HEK293 (cell line): ENCODE measurements at regions not wholly inside any gene's neighbourhood (a gene's known extent, or its start where the extent isn't known, plus 50 kb on each side); places are given as distances from the start of the nearest gene placed in this dataset.

Source experiments
- CTCF ChIA-PET: fragments of 350-600 bp; formaldehyde crosslinking; extraction: SDS; loops from one replicate; lab custom pipeline; 2021; ENCODE audit warnings: antibody characterized with exemption; lab: Yijun Ruan, JAX
- POLR2A ChIA-PET: fragments of 300-600 bp; formaldehyde crosslinking; extraction: SDS; loops from one replicate; lab custom pipeline; 2020; ENCODE audit warnings: antibody characterized with exemption, inconsistent platforms; lab: Yijun Ruan, JAX
- H3K27ac ChIP-seq: fragments of 200-500 bp; sonication (Bioruptor generic); 2 replicates; pipeline ENCODE4 v1.5.1; 2014; ENCODE audit warnings: low read depth, low read length, control low read depth, inconsistent platforms; ENCODE audit errors: extremely low read depth
- H3K36me3 ChIP-seq, 2 experiments: fragments of 200-500 bp in 1 of 2; sonication (Bioruptor generic) in 1 of 2; 1 replicate in 1 of 2; 2 replicates in 1 of 2; pipeline ENCODE4 v1.5.1; 2014 to 2017; ENCODE audit warnings: inconsistent platforms in 2 of 2, low read length in 2 of 2; ENCODE audit not compliant: control insufficient read depth in 2 of 2, insufficient read depth in 1 of 2
- H3K4me1 ChIP-seq: fragments of 200-500 bp; sonication (Bioruptor generic); 2 replicates; pipeline ENCODE4 v1.5.1; 2014; ENCODE audit warnings: mild to moderate bottlenecking, low read length, inconsistent platforms; ENCODE audit not compliant: control insufficient read depth, insufficient read depth
- H3K4me3 ChIP-seq: 2 replicates; pipeline ENCODE4 v1.5.1; 2011; ENCODE audit warnings: low read depth, mild to moderate bottlenecking, control low read depth, low read length, moderate library complexity
- H3K9me3 ChIP-seq: fragments of 200-500 bp; sonication (Bioruptor generic); 2 replicates; pipeline ENCODE4 v1.5.1; 2014; ENCODE audit warnings: low read depth, low read length, inconsistent platforms; ENCODE audit not compliant: control insufficient read depth, insufficient read depth
- EGR2 ChIP-seq: fragments of 450-650 bp; formaldehyde crosslinking; IDR thresholded peaks from 2 replicates; pipeline ENCODE4 v1.5.1; 2016; ENCODE audit warnings: low read depth, missing biosample characterization, missing genetic modification characterization
- GFI1B ChIP-seq: fragments of 450-650 bp; formaldehyde crosslinking; IDR thresholded peaks from 2 replicates; pipeline ENCODE4 v1.5.1; 2016; ENCODE audit warnings: missing biosample characterization, missing genetic modification characterization
- KLF10 ChIP-seq: fragments of 450-650 bp; IDR thresholded peaks from 2 replicates; pipeline ENCODE4 v1.5.1; 2018; ENCODE audit warnings: missing biosample characterization, mild to moderate bottlenecking, missing genetic modification characterization
- KLF9 ChIP-seq: fragments of 450-650 bp; formaldehyde crosslinking; IDR thresholded peaks from 2 replicates; pipeline ENCODE4 v1.5.1; 2016; ENCODE audit warnings: missing biosample characterization, missing genetic modification characterization, low read depth
- OVOL3 ChIP-seq: fragments of 450-650 bp; formaldehyde crosslinking; IDR thresholded peaks from 2 replicates; pipeline ENCODE4 v1.5.1; 2016; ENCODE audit warnings: missing biosample characterization, missing genetic modification characterization
- SALL2 ChIP-seq: fragments of 450-650 bp; formaldehyde crosslinking; IDR thresholded peaks from 2 replicates; pipeline ENCODE4 v1.5.0; 2017; ENCODE audit warnings: missing biosample characterization, mild to moderate bottlenecking, missing genetic modification characterization, borderline replicate concordance
- SP2 ChIP-seq: fragments of 450-650 bp; formaldehyde crosslinking; IDR thresholded peaks from 2 replicates; pipeline ENCODE4 v1.5.1; 2016; ENCODE audit warnings: missing biosample characterization, missing genetic modification characterization
- ZBTB1 ChIP-seq: fragments of 450-650 bp; formaldehyde crosslinking; IDR thresholded peaks from 2 replicates; pipeline ENCODE4 v1.5.1; 2016; ENCODE audit warnings: missing biosample characterization, missing genetic modification characterization
- ZBTB7A ChIP-seq: fragments of 450-650 bp; formaldehyde crosslinking; IDR thresholded peaks from 2 replicates; pipeline ENCODE4 v1.5.1; 2016; ENCODE audit warnings: low read depth, missing biosample characterization, missing genetic modification characterization
- ZBTB8A ChIP-seq: fragments of 450-650 bp; formaldehyde crosslinking; IDR thresholded peaks from 2 replicates; pipeline ENCODE4 v1.5.1; 2016; ENCODE audit warnings: missing biosample characterization, missing genetic modification characterization
- ZFHX2 ChIP-seq: fragments of 450-650 bp; formaldehyde crosslinking; conservative IDR thresholded peaks from 2 replicates; pipeline ENCODE4 v1.5.1; 2016; ENCODE audit warnings: missing biosample characterization, missing genetic modification characterization
- ZFP3 ChIP-seq: fragments of 450-650 bp; formaldehyde crosslinking; IDR thresholded peaks from 2 replicates; pipeline ENCODE4 v1.5.1; 2016; ENCODE audit warnings: low read depth, missing biosample characterization, missing genetic modification characterization
- ZNF157 ChIP-seq: fragments of 450-650 bp; formaldehyde crosslinking; IDR thresholded peaks from 2 replicates; pipeline ENCODE4 v1.5.1; 2016; ENCODE audit warnings: missing biosample characterization, missing genetic modification characterization
- ZNF184 ChIP-seq: fragments of 450-650 bp; IDR thresholded peaks from 2 replicates; pipeline ENCODE4 v1.5.1; 2018; ENCODE audit warnings: missing biosample characterization, mild to moderate bottlenecking, missing genetic modification characterization
- ZNF202 ChIP-seq: fragments of 450-650 bp; formaldehyde crosslinking; IDR thresholded peaks from 2 replicates; pipeline ENCODE4 v1.5.1; 2016; ENCODE audit warnings: missing biosample characterization, missing genetic modification characterization, borderline replicate concordance
- ZNF214 ChIP-seq: fragments of 450-650 bp; formaldehyde crosslinking; IDR thresholded peaks from 2 replicates; pipeline ENCODE4 v1.5.1; 2017; ENCODE audit warnings: missing biosample characterization, mild to moderate bottlenecking, missing genetic modification characterization, borderline replicate concordance
- ZNF24 ChIP-seq: fragments of 450-650 bp; formaldehyde crosslinking; IDR thresholded peaks from 2 replicates; pipeline ENCODE4 v1.5.1; 2016; ENCODE audit warnings: missing biosample characterization, missing genetic modification characterization
- ZNF514 ChIP-seq: fragments of 450-650 bp; formaldehyde crosslinking; IDR thresholded peaks from 2 replicates; pipeline ENCODE4 v1.5.1; 2016; ENCODE audit warnings: missing biosample characterization, missing genetic modification characterization
- ZNF645 ChIP-seq: fragments of 450-650 bp; formaldehyde crosslinking; IDR thresholded peaks from 2 replicates; pipeline ENCODE4; 2016; ENCODE audit warnings: missing biosample characterization, missing genetic modification characterization
- ZNF660 ChIP-seq: fragments of 450-650 bp; IDR thresholded peaks from 2 replicates; pipeline ENCODE4 v1.5.1; 2018; ENCODE audit warnings: missing biosample characterization, mild to moderate bottlenecking, missing genetic modification characterization
- ZNF664 ChIP-seq: fragments of 450-650 bp; formaldehyde crosslinking; IDR thresholded peaks from 2 replicates; pipeline ENCODE4 v1.5.1; 2016; ENCODE audit warnings: missing biosample characterization, missing genetic modification characterization
- ZNF670 ChIP-seq: fragments of 450-650 bp; formaldehyde crosslinking; IDR thresholded peaks from 2 replicates; pipeline ENCODE4 v1.5.1; 2016; ENCODE audit warnings: missing biosample characterization, missing genetic modification characterization, low read depth
- ZNF704 ChIP-seq: fragments of 450-650 bp; formaldehyde crosslinking; IDR thresholded peaks from 2 replicates; pipeline ENCODE4 v1.5.1; 2016; ENCODE audit warnings: missing biosample characterization, missing genetic modification characterization
- ZNF776 ChIP-seq: fragments of 450-650 bp; formaldehyde crosslinking; IDR thresholded peaks from 2 replicates; pipeline ENCODE4 v1.5.0; 2017; ENCODE audit warnings: missing biosample characterization, missing genetic modification characterization, borderline replicate concordance
- ZNF837 ChIP-seq: fragments of 450-650 bp; formaldehyde crosslinking; IDR thresholded peaks from 2 replicates; pipeline ENCODE4 v1.5.1; 2016; ENCODE audit warnings: missing biosample characterization, missing genetic modification characterization
- TF ChIP-seq, protein P1 (sequence below): fragments of 450-650 bp; formaldehyde crosslinking; IDR thresholded peaks from 2 replicates; pipeline ENCODE4 v1.5.1; 2016; ENCODE audit warnings: missing biosample characterization, missing genetic modification characterization

DNA sequence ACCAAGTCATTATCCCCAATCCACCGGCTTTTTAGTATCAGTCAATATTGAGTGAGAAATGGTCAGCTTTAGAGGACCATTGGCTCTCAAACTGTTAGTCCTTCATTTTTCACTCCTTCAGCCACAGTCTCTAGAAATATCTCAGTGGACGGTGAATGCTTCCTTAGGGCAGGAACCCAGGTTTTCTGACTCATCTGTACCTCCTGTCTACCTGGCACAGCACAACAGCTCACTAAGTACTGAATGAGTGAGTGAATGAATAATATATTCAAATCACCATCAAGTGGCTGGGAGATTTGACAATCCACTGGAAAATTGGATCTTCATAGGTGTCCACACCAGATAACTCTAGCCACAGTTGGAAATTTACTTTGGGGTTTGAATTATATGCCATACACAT lies 609.5 kb upstream of the CLINT1 start (continued):
- no peak for TF ChIP-seq ZBTB7A (tag by site-specific recombination)
- TF ChIP-seq ZNF704 (tag by site-specific recombination) = no peak
- no peak for TF ChIP-seq SALL2 (tag by site-specific recombination)
- TF ChIP-seq ZNF157 (tag by site-specific recombination) = no peak
- no peak for TF ChIP-seq ZNF184 (tag by site-specific recombination)
- TF ChIP-seq ZNF24 (tag by site-specific recombination) = no peak
- no peak for TF ChIP-seq ZNF514 (tag by site-specific recombination)
- TF ChIP-seq ZNF670 (tag by site-specific recombination) = no peak
- no peak for TF ChIP-seq ZNF645
- no peak for TF ChIP-seq KLF9 (tag by site-specific recombination)

- no peaks in the 10 kb centered on the region for H3K36me3 ChIP-seq
- CTCF ChIA-PET = no interaction called here
- H3K4me1 ChIP-seq = peaks cover 7% of the 10 kb centered on the region
- H3K27ac ChIP-seq = no peak overlapping the region
- no peak overlapping the region for H3K4me3 ChIP-seq
- TF ChIP-seq ZNF664 (tag by site-specific recombination) (no peak), ZBTB8A (no peak), ZNF214 (no peak), ZBTB1 (no peak), GFI1B (tag by site-specific recombination) (no peak), KLF10 (tag by site-specific recombination) (no peak), OVOL3 (tag by site-specific recombination) (no peak), ZNF202 (no peak), ZFHX2 (tag by site-specific recombination) (no peak), EGR2 (tag by site-specific recombination) (no peak), ZNF660 (tag by site-specific recombination) (no peak), ZFP3 (tag by site-specific recombination) (no peak), ZNF776 (tag by site-specific recombination) (no peak), ZNF837 (tag by site-specific recombination) (no peak), SP2 (tag by site-specific recombination) (no peak)
- TF ChIP-seq, protein P1, sequence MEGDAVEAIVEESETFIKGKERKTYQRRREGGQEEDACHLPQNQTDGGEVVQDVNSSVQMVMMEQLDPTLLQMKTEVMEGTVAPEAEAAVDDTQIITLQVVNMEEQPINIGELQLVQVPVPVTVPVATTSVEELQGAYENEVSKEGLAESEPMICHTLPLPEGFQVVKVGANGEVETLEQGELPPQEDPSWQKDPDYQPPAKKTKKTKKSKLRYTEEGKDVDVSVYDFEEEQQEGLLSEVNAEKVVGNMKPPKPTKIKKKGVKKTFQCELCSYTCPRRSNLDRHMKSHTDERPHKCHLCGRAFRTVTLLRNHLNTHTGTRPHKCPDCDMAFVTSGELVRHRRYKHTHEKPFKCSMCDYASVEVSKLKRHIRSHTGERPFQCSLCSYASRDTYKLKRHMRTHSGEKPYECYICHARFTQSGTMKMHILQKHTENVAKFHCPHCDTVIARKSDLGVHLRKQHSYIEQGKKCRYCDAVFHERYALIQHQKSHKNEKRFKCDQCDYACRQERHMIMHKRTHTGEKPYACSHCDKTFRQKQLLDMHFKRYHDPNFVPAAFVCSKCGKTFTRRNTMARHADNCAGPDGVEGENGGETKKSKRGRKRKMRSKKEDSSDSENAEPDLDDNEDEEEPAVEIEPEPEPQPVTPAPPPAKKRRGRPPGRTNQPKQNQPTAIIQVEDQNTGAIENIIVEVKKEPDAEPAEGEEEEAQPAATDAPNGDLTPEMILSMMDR (tag by site-specific recombination) = no peak
- POLR2A ChIA-PET = no interaction called here
- H3K9me3 ChIP-seq = no peaks in the 10 kb centered on the region
Measured at GRCh38 chr5:158466191-158466590, 607.2 kb upstream of the CLINT1 start.
